Stomach (tissue), 4 donors: ENCODE measurements at regions not wholly inside any gene's neighbourhood (a gene's known extent, or its start where the extent isn't known, plus 50 kb on each side); places are given as distances from the start of the nearest gene placed in this dataset.

Source experiments
- EP300 ChIP-seq: sonication (generic); formaldehyde crosslinking; IDR thresholded peaks from one replicate; pipeline ENCODE4 v1.6.1; 2017; ENCODE audit warnings: antibody characterized with exemption
- POLR2A ChIP-seq, 4 donors: fragments of 450-650 bp; IDR thresholded peaks; one replicate each; pipeline ENCODE4 v1.6.1; 2016; ENCODE audit warnings: antibody characterized with exemption in 4 of 4, control low read depth in 2 of 4, mild to moderate bottlenecking in 1 of 4, moderate library complexity in 1 of 4
- POLR2AphosphoS5 ChIP-seq, 3 donors: sonication (generic); formaldehyde crosslinking; IDR thresholded peaks; one replicate each; pipeline ENCODE4 v1.6.1; 2016; ENCODE audit warnings: antibody characterized with exemption in 3 of 3
- TF ChIP-seq, protein P1 (sequence below), 7 experiments: fragments of 450-650 bp in 4 of 7; fragments of 200-600 bp in 3 of 7; sonication (generic) in 3 of 7; IDR thresholded peaks; one replicate each; pipeline ENCODE4 v1.5.1; 2016 to 2019; ENCODE audit warnings: antibody characterized with exemption in 7 of 7, control low read depth in 2 of 7, mild to moderate bottlenecking in 1 of 7

DNA sequence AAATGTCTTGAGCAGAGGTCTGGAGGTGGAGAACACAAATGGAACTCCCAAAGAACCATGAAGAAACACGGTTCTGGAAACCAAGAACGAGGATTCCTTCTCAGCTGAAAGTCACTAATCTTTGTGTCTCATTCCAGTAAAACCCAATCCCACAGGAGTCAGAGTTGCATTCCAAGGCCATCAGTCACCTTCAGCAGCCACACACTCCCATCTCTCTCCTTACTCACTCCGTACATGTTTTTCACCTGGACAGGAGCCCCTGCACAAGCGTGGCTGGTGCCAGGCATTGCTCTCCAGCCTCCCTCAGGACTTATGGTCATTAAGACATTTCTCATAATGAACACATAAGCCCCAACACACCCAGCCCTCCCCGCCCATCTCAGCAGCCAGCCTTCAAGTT, 175.4 kb upstream of the SIX2 start:
- TF ChIP-seq POLR2AphosphoS5 (IDR thresholded peaks at IDR 0.05) (no peak), POLR2A (IDR thresholded peaks at IDR 0.05) (no peak), EP300 (no peak)
- TF ChIP-seq, protein P1, sequence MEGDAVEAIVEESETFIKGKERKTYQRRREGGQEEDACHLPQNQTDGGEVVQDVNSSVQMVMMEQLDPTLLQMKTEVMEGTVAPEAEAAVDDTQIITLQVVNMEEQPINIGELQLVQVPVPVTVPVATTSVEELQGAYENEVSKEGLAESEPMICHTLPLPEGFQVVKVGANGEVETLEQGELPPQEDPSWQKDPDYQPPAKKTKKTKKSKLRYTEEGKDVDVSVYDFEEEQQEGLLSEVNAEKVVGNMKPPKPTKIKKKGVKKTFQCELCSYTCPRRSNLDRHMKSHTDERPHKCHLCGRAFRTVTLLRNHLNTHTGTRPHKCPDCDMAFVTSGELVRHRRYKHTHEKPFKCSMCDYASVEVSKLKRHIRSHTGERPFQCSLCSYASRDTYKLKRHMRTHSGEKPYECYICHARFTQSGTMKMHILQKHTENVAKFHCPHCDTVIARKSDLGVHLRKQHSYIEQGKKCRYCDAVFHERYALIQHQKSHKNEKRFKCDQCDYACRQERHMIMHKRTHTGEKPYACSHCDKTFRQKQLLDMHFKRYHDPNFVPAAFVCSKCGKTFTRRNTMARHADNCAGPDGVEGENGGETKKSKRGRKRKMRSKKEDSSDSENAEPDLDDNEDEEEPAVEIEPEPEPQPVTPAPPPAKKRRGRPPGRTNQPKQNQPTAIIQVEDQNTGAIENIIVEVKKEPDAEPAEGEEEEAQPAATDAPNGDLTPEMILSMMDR (IDR thresholded peaks at IDR 0.05), result no peak
